B cell (primary cell): ENCODE measurements at regions not wholly inside any gene's neighbourhood (a gene's known extent, or its start where the extent isn't known, plus 50 kb on each side); places are given as distances from the start of the nearest gene placed in this dataset.

Experiments used
- EZH2 ChIP-seq: IDR thresholded peaks from 2 replicates; pipeline ENCODE4 v1.6.1; 2012; ENCODE audit warnings: borderline replicate concordance, low read depth, mild to moderate bottlenecking, moderate library complexity, low read length; ENCODE audit not compliant: insufficient read depth, poor library complexity, severe bottlenecking
- TF ChIP-seq, protein P1 (sequence below): fragments of 200-600 bp; IDR thresholded peaks from one replicate; pipeline ENCODE4 v1.8.0; 2022; ENCODE audit warnings: antibody characterized with exemption, mild to moderate bottlenecking

DNA sequence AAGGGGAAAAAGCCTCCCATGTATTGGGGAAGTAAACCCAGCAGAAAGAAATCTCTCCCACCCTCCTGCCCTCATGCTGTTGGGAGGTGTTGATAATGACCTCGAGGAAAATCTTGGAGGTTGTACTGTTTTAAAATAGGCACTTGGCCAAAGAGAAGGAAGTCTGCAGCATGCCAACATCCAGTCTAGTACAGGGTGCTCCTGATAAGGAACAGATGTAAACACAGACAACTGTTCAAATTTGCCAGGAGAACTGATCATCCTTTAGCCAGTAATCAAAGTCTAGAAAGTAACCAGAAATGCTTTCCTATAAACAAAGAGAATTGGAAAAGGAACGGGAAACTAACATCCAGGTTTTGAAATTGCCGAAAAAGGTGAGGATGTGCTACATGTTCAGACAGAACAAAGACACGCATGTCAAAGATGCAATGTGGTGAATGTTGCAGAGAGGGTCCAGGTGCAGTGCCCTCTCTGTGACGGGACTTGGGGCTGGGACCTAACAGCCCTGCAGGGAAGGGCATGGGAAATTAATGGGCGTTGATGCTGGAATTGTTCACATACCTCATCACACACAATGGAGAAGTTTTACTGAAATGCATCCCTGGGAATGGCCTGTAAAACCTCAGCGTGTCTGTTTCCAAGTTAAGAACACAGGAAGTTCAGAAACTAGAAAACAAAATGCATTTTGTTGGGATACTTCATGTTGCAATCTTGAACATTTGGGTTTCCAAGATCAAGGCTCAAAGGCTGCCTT, 125.7 kb upstream of the RND3 start:
- TF ChIP-seq, protein P1, sequence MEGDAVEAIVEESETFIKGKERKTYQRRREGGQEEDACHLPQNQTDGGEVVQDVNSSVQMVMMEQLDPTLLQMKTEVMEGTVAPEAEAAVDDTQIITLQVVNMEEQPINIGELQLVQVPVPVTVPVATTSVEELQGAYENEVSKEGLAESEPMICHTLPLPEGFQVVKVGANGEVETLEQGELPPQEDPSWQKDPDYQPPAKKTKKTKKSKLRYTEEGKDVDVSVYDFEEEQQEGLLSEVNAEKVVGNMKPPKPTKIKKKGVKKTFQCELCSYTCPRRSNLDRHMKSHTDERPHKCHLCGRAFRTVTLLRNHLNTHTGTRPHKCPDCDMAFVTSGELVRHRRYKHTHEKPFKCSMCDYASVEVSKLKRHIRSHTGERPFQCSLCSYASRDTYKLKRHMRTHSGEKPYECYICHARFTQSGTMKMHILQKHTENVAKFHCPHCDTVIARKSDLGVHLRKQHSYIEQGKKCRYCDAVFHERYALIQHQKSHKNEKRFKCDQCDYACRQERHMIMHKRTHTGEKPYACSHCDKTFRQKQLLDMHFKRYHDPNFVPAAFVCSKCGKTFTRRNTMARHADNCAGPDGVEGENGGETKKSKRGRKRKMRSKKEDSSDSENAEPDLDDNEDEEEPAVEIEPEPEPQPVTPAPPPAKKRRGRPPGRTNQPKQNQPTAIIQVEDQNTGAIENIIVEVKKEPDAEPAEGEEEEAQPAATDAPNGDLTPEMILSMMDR = no peak
- TF ChIP-seq EZH2 = no peak
